Esophagus (tissue), 2 donors: ENCODE measurements at regions not wholly inside any gene's neighbourhood (a gene's known extent, or its start where the extent isn't known, plus 50 kb on each side); places are given as distances from the start of the nearest gene placed in this dataset.
"Not testable (repeated sequence)": the region's sequence is repeated elsewhere in the genome, so short reads cannot be mapped to it uniquely, and the experiment has no call there.

Source experiments
- H3K27ac ChIP-seq, 2 donors: one replicate each; pipeline ENCODE4 v1.5.1; 2013; ENCODE audit warnings: low read depth in 2 of 2, mild to moderate bottlenecking in 2 of 2, inconsistent platforms in 1 of 2, low read length in 1 of 2, moderate library complexity in 1 of 2
- H3K27me3 ChIP-seq, 2 donors: one replicate each; pipeline ENCODE4 v1.6.1; 2013; ENCODE audit warnings: low read length in 2 of 2, control low read depth in 1 of 2, mild to moderate bottlenecking in 1 of 2; ENCODE audit not compliant: insufficient read depth in 2 of 2, control insufficient read depth in 1 of 2
- H3K36me3 ChIP-seq, 2 donors: one replicate each; pipeline ENCODE4 v1.6.1; 2013; ENCODE audit warnings: low read length in 1 of 2; ENCODE audit not compliant: control insufficient read depth in 2 of 2, insufficient read depth in 2 of 2
- H3K4me1 ChIP-seq, 2 donors: one replicate each; pipeline ENCODE4 v1.6.1; 2013; ENCODE audit warnings: low read length in 1 of 2; ENCODE audit not compliant: control insufficient read depth in 2 of 2, insufficient read depth in 2 of 2
- H3K4me3 ChIP-seq, 2 donors: one replicate each; pipeline ENCODE4 v1.5.1; 2013; ENCODE audit warnings: low read length in 2 of 2, mild to moderate bottlenecking in 2 of 2, low read depth in 1 of 2, moderate library complexity in 1 of 2
- H3K9me3 ChIP-seq, 2 donors: one replicate each; pipeline ENCODE4 v1.6.1; 2013; ENCODE audit warnings: mild to moderate bottlenecking in 2 of 2, low read depth in 1 of 2, low read length in 1 of 2, moderate library complexity in 1 of 2; ENCODE audit not compliant: control insufficient read depth in 2 of 2, insufficient read depth in 1 of 2
- WGBS, 2 donors: extraction: QIAGEN DNeasy Blood & Tissue Kit; methylation state at CpG; one replicate each; pipeline ENCODE4 v1.1.7; 2013; 5-methylcytosine and 5-hydroxymethylcytosine counted together
- donor health status: healthy with polysubstance abuse.
- donor health status: Bipolar disorder and iron deficiency.

- H3K9me3 ChIP-seq, result no peaks in the 10 kb centered on the region
- H3K36me3 ChIP-seq, result no peaks in the 10 kb centered on the region
These were observed 695.0 kb upstream of the HS3ST1 start for GRCh38 chr4:12123707-12124106.

GRCh38 chr4:12122316-12122715 lies 693.6 kb upstream of the HS3ST1 start:
- H3K27me3 ChIP-seq, result no peaks in the 10 kb centered on the region
- H3K27ac ChIP-seq, result no peak overlapping the region
- H3K4me3 ChIP-seq, result no peak overlapping the region
- 66 to 70% methylated on average over 2 of the region's 2 CpGs for WGBS, 2 donors
- H3K4me1 ChIP-seq, result no peaks in the 10 kb centered on the region
- H3K9me3 ChIP-seq, result no peaks in the 10 kb centered on the region
- no peaks in the 10 kb centered on the region for H3K36me3 ChIP-seq

More at GRCh38 chr4:12123707-12124106, 695.0 kb upstream of the HS3ST1 start:
- no peaks in the 10 kb centered on the region for H3K4me1 ChIP-seq
- no peaks in the 10 kb centered on the region for H3K27me3 ChIP-seq
- no peak overlapping the region for H3K4me3 ChIP-seq
- H3K27ac ChIP-seq, result no peak overlapping the region

GRCh38 chr4:12120968-12121367 lies 692.3 kb upstream of the HS3ST1 start:
- no peaks in the 10 kb centered on the region for H3K27me3 ChIP-seq
- WGBS, 2 donors, result 56 to 58% methylated on average over 2 of the region's 2 CpGs
- no peaks in the 10 kb centered on the region for H3K4me1 ChIP-seq
- H3K4me3 ChIP-seq, result no peak overlapping the region
- no peaks in the 10 kb centered on the region for H3K9me3 ChIP-seq
- no peak overlapping the region for H3K27ac ChIP-seq
- no peaks in the 10 kb centered on the region for H3K36me3 ChIP-seq

DNA sequence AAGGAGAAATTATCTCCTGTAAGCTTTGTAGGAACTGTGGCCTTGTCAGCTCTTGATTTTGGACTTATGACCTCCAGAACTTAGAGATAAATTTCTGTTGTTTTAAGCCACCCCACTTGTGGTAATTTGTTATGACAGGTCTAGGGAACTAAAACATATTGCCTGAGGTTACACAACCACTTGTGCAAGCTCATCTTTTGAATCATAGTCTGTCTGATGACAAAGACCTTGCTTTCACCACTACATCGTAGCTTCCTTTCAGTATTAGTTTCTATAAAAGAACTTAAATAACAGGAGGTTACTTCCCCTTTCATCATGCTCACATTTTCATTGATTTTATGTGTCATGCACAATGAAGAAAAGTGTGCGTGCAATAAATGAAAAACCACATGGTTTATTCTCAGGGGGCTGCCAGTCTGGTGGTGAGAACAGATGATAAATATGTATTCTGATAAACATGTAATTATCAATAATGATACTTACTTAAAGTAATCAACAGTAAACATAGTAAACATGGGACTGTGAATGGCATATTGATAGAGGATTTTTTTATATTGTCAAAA lies 690.0 kb upstream of the HS3ST1 start:
- WGBS, 2 donors, result 42 to 43% methylated on average over 2 of the region's 2 CpGs
- no peaks in the 10 kb centered on the region for H3K4me1 ChIP-seq
- no peak overlapping the region for H3K27ac ChIP-seq
- no peaks in the 10 kb centered on the region for H3K9me3 ChIP-seq
- no peak overlapping the region for H3K4me3 ChIP-seq
- H3K27me3 ChIP-seq, result no peaks in the 10 kb centered on the region
- H3K36me3 ChIP-seq, result no peaks in the 10 kb centered on the region

- 71 to 78% methylated on average over 3 of the region's 3 CpGs for WGBS, 2 donors
These were observed 687.4 kb upstream of the HS3ST1 start for GRCh38 chr4:12116009-12116552.

DNA sequence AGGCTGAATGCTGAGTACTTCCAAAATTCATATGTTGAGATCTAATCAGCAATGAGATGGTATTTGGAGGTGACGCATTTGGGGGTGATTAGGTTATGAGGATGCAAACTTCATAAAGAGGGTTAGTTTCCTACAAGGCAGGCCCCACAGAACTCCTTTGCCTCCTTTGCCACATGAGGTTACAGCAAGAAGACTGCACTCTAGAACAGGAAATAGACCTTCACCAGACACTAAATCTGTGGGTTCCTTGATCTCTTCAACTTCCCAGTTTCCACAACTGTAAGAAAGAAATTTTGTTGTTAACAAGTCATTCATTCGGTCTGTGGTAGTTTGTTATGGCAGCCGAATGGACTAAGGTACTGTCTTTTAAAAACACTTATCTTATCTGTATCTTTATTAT lies 681.9 kb upstream of the HS3ST1 start:
- no peak overlapping the region for H3K4me3 ChIP-seq
- WGBS, 2 donors, result 87 to 88% methylated on average over 3 of the region's 3 CpGs

More at GRCh38 chr4:12116009-12116552, 687.4 kb upstream of the HS3ST1 start:
- no peaks in the 10 kb centered on the region for H3K27me3 ChIP-seq
- H3K4me1 ChIP-seq, result no peaks in the 10 kb centered on the region
- H3K9me3 ChIP-seq, result no peaks in the 10 kb centered on the region
- no peaks in the 10 kb centered on the region for H3K36me3 ChIP-seq
- no peak overlapping the region for H3K4me3 ChIP-seq
- no peak overlapping the region for H3K27ac ChIP-seq

GRCh38 chr4:12109056-12109455 lies 680.4 kb upstream of the HS3ST1 start:
- H3K4me1 ChIP-seq, H3K9me3 ChIP-seq, H3K27me3 ChIP-seq, H3K36me3 ChIP-seq, H3K27ac ChIP-seq, H3K4me3 ChIP-seq: not testable (repeated sequence)
- 83 to 96% methylated on average over 4 of the region's 4 CpGs for WGBS, 2 donors

More for the DNA sequence above, 681.9 kb upstream of the HS3ST1 start:
- no peaks in the 10 kb centered on the region for H3K27me3 ChIP-seq
- H3K36me3 ChIP-seq, result no peaks in the 10 kb centered on the region
- no peaks in the 10 kb centered on the region for H3K9me3 ChIP-seq
- no peaks in the 10 kb centered on the region for H3K4me1 ChIP-seq
- H3K27ac ChIP-seq, result no peak overlapping the region

DNA sequence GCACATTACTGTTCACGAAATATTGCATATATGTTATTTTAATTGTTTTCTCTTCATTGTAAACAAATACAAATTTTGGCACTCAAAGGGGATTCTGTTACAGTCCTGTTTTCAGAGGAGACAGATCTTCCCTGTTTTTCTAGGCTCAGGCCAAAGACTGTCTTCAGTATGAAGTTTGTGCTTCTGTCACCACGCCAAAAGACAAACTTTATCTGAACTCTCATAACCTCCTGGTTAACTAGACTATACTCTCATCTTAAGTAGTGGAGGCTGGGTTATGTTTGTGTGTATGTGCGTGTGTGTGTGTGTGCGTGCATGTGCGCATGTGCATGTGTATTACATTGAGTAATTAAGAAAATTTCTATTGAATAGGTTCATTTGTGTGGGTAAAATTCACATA lies 676.8 kb upstream of the HS3ST1 start:
- Histone ChIP-seq H3K4me1 (no peaks in the 10 kb centered on the region), H3K9me3 (no peaks in the 10 kb centered on the region), H3K36me3 (no peaks in the 10 kb centered on the region), H3K27me3 (no peaks in the 10 kb centered on the region), H3K27ac (no peak overlapping the region), H3K4me3 (no peak overlapping the region)
- WGBS, 2 donors, result 81 to 82% methylated on average over 5 of the region's 5 CpGs

DNA sequence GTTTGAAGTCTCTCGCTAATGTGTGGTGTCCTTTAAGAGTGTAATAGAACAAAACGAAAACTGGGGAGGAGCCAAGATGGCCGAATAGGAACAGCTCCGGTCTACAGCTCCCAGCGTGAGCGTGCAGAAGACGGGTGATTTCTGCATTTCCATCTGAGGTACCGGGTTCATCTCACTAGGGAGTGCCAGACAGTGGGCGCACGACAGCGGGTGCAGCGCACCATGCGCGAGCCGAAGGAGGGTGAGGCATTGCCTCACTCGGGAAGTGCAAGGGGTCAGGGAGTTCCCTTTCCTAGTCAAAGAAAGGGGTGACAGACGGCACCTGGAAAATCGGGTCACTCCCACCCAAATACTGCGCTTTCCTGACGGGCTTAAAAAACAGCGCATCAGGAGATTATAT lies 661.2 kb upstream of the HS3ST1 start:
- not testable (repeated sequence) for H3K27ac ChIP-seq, H3K36me3 ChIP-seq, H3K4me1 ChIP-seq, H3K27me3 ChIP-seq, H3K4me3 ChIP-seq, H3K9me3 ChIP-seq
- WGBS, 2 donors, result 90 to 91% methylated on average over 21 of the region's 21 CpGs

GRCh38 chr4:12084690-12085089 lies 656.0 kb upstream of the HS3ST1 start:
- Histone ChIP-seq H3K36me3 (no peaks in the 10 kb centered on the region), H3K27me3 (no peaks in the 10 kb centered on the region), H3K9me3 (peaks cover 0 to 3% of the 10 kb centered on the region in 2 donors), H3K27ac (no peak overlapping the region), H3K4me1 (no peaks in the 10 kb centered on the region), H3K4me3 (no peak overlapping the region)
- 46 to 51% methylated on average over 5 of the region's 5 CpGs for WGBS, 2 donors
